OCI-LY7 (cell line): ENCODE measurements at regions not wholly inside any gene's neighbourhood (a gene's known extent, or its start where the extent isn't known, plus 50 kb on each side); places are given as distances from the start of the nearest gene placed in this dataset.

Experiments used
- BruUV-seq: library from RNA; stranded (reverse); fragments of 400-500 nt; replicated peaks from 2 replicates; lab custom pipeline; 2021; lab: Mats Ljungman, UMichigan
- CTCF ChIA-PET: fragments of 300-600 bp; sonication (Branson Sonifier 250); formaldehyde crosslinking; loops from one replicate; lab custom pipeline; 2022; ENCODE audit warnings: antibody characterized with exemption; ENCODE audit not compliant: unreplicated experiment; lab: Charles Lee
- POLR2A ChIA-PET: fragments of 300-600 bp; sonication (Branson Sonifier 250); formaldehyde crosslinking; loops from one replicate; lab custom pipeline; 2022; ENCODE audit warnings: antibody characterized with exemption; lab: Charles Lee
- DNase-seq: peaks from one replicate; pipeline ENCODE4 v3.0.0-alpha.2; 2015; ENCODE audit warnings: low spot score
- H2AFZ ChIP-seq: fragments of 200-600 bp; sonication (generic), shearing (Covaris generic); 2 replicates; pipeline ENCODE4 v1.6.1; 2014; ENCODE audit warnings: mild to moderate bottlenecking, antibody characterized with exemption, low read length, moderate library complexity
- H3K27ac ChIP-seq: fragments of 200-600 bp; sonication (generic); 2 replicates; pipeline ENCODE4 v1.5.1; 2014; ENCODE audit warnings: mixed run types, low read depth, mild to moderate bottlenecking, moderate library complexity, low read length, inconsistent platforms; ENCODE audit not compliant: poor library complexity, severe bottlenecking
- H3K36me3 ChIP-seq: fragments of 200-600 bp; sonication (generic); 2 replicates; pipeline ENCODE4 v1.6.1; 2014; ENCODE audit warnings: mild to moderate bottlenecking, antibody characterized with exemption, low read length, moderate library complexity, mixed read lengths; ENCODE audit not compliant: insufficient read depth
- H3K4me1 ChIP-seq: fragments of 200-600 bp; sonication (generic); 2 replicates; pipeline ENCODE4 v1.5.1; 2014; ENCODE audit warnings: mild to moderate bottlenecking, low read length; ENCODE audit not compliant: insufficient read depth, poor library complexity, severe bottlenecking
- H3K4me2 ChIP-seq: fragments of 200-600 bp; sonication (generic); 2 replicates; pipeline ENCODE4 v1.6.1; 2014; ENCODE audit warnings: mild to moderate bottlenecking, low read length
- H3K4me3 ChIP-seq: fragments of 200-600 bp; sonication (generic); 2 replicates; pipeline ENCODE4 v1.5.1; 2014; ENCODE audit warnings: mild to moderate bottlenecking, low read depth, low read length; ENCODE audit not compliant: poor library complexity, severe bottlenecking
- H3K79me2 ChIP-seq: fragments of 200-600 bp; sonication (generic); 2 replicates; pipeline ENCODE4 v1.6.1; 2016; ENCODE audit warnings: low read depth, mild to moderate bottlenecking, low read length, moderate library complexity, mixed read lengths; ENCODE audit not compliant: insufficient read depth
- H3K9me2 ChIP-seq: fragments of 200-600 bp; sonication (generic); 2 replicates; pipeline ENCODE4 v1.6.1; 2016; ENCODE audit warnings: mild to moderate bottlenecking, low read length, mixed read lengths; ENCODE audit not compliant: insufficient read depth
- H3K9me3 ChIP-seq: fragments of 200-600 bp; sonication (generic); 2 replicates; pipeline ENCODE4 v1.6.1; 2014; ENCODE audit warnings: mild to moderate bottlenecking, mixed run types, low read length, mixed read lengths
- H4K20me1 ChIP-seq: fragments of 200-600 bp; sonication (generic); 2 replicates; pipeline ENCODE4 v1.6.1; 2014; ENCODE audit warnings: mild to moderate bottlenecking, antibody characterized with exemption, low read length, moderate library complexity, mixed read lengths; ENCODE audit not compliant: insufficient read depth
- CTCF ChIP-seq: fragments of 200-600 bp; sonication (generic); conservative IDR thresholded peaks from 2 replicates; pipeline ENCODE4 v1.5.1; 2014; ENCODE audit warnings: mild to moderate bottlenecking, antibody characterized with exemption, low read length, moderate library complexity, mixed read lengths
- EZH2phosphoT487 ChIP-seq: fragments of 200-600 bp; sonication (generic); IDR thresholded peaks from 2 replicates; pipeline ENCODE4 v1.6.1; 2018; ENCODE audit warnings: low read depth, borderline replicate concordance, mild to moderate bottlenecking, mixed run types, antibody characterized with exemption, low read length, moderate library complexity, mixed read lengths
- intact Hi-C: fragments of 100-400 bp; cut with micrococcal nuclease; formaldehyde crosslinking; loops from one replicate; pipeline ENCODE4 v1.10.0; 2022; ENCODE audit not compliant: unreplicated experiment

- Histone ChIP-seq H3K4me3 (no peak overlapping the region), H3K4me1 (no peaks in the 10 kb centered on the region), H3K79me2 (no peaks in the 10 kb centered on the region), H3K9me3 (no peaks in the 10 kb centered on the region), H3K36me3 (no peaks in the 10 kb centered on the region), H4K20me1 (no peaks in the 10 kb centered on the region), H3K4me2 (no peak overlapping the region), H2AFZ (no peak overlapping the region), H3K9me2 (no peaks in the 10 kb centered on the region), H3K27ac (no peak overlapping the region)
- POLR2A ChIA-PET = no interaction called here
- intact Hi-C loops = no loop called here
- CTCF ChIA-PET = no interaction called here
- no peak for DNase-seq
- TF ChIP-seq CTCF (no peak), EZH2phosphoT487 (no peak)
- no TSS peak for BruUV-seq
Observed at GRCh38 chr4:10212901-10213300, 96.3 kb upstream of the WDR1 start.

GRCh38 chr4:10212400-10212799 is 95.8 kb upstream of the WDR1 start:
- TF ChIP-seq CTCF (no peak), EZH2phosphoT487 (no peak)
- Histone ChIP-seq H3K9me2 (no peaks in the 10 kb centered on the region), H3K36me3 (no peaks in the 10 kb centered on the region), H3K4me3 (no peak overlapping the region), H3K4me2 (no peak overlapping the region), H3K4me1 (no peaks in the 10 kb centered on the region), H4K20me1 (no peaks in the 10 kb centered on the region), H3K27ac (no peak overlapping the region), H3K79me2 (no peaks in the 10 kb centered on the region), H2AFZ (no peak overlapping the region), H3K9me3 (no peaks in the 10 kb centered on the region)
- DNase-seq = no peak
- no TSS peak for BruUV-seq
- POLR2A ChIA-PET = no interaction called here
- CTCF ChIA-PET = no interaction called here
- intact Hi-C loops = no loop called here

GRCh38 chr4:10207116-10207515 is 90.5 kb upstream of the WDR1 start:
- CTCF ChIA-PET = no interaction called here

More at GRCh38 chr4:10207116-10207515, 90.5 kb upstream of the WDR1 start:
- Histone ChIP-seq H3K9me3 (no peaks in the 10 kb centered on the region), H3K4me1 (no peaks in the 10 kb centered on the region), H4K20me1 (no peaks in the 10 kb centered on the region), H3K36me3 (no peaks in the 10 kb centered on the region), H3K79me2 (no peaks in the 10 kb centered on the region), H3K4me2 (no peak overlapping the region), H3K4me3 (no peak overlapping the region), H3K27ac (no peak overlapping the region), H3K9me2 (no peaks in the 10 kb centered on the region), H2AFZ (no peak overlapping the region)
- POLR2A ChIA-PET = no interaction called here
- intact Hi-C loops = no loop called here
- no TSS peak for BruUV-seq
- no peak for DNase-seq
- TF ChIP-seq EZH2phosphoT487 (no peak), CTCF (no peak)
